ENCODE measurements at regions not wholly inside any gene's neighbourhood (a gene's known extent, or its start where the extent isn't known, plus 50 kb on each side); places are given as distances from the start of the nearest gene placed in this dataset.

- H3K4me3 ChIP-seq: no peak overlapping the region
- no peaks in the 10 kb centered on the region for H3K9me3 ChIP-seq
- intact Hi-C loops (cut with DNase I): no loop called here
- 71 to 77% (median 73%) methylated on average over 1 of the region's 1 CpG for WGBS, 3 donors
- peaks cover 0 to 8% (median 2%) of the 10 kb centered on the region in 3 donors for H3K27me3 ChIP-seq (ENCODE audit: insufficient read depth in 3 of 3, low read length in 2 of 3)
- no peaks in the 10 kb centered on the region for H3K36me3 ChIP-seq (ENCODE audit: insufficient read depth in 1 of 2, low read depth in 1 of 2)
- no peak for ATAC-seq
- H3K4me1 ChIP-seq: no peaks in the 10 kb centered on the region
- TF ChIP-seq CTCF (IDR thresholded peaks at IDR 0.05): no peak
- H3K27ac ChIP-seq: no peak overlapping the region
- no peak for DNase-seq
Observed at GRCh38 chr1:14494911-14495310, 103.6 kb upstream of the KAZN start.

- H3K27ac ChIP-seq: no peak overlapping the region
- DNase-seq: no peak
- TF ChIP-seq CTCF (IDR thresholded peaks at IDR 0.05): no peak
- intact Hi-C loops (cut with DNase I): no loop called here
- H3K4me3 ChIP-seq: no peak overlapping the region
- H3K4me1 ChIP-seq: no peaks in the 10 kb centered on the region
- peaks cover 0 to 9% (median 2%) of the 10 kb centered on the region in 3 donors for H3K27me3 ChIP-seq (ENCODE audit: insufficient read depth in 3 of 3, low read length in 2 of 3)
- no peak for ATAC-seq
- WGBS, 3 donors: 63 to 89% (median 85%) methylated on average over 1 of the region's 1 CpG
- H3K9me3 ChIP-seq: no peaks in the 10 kb centered on the region
- no peaks in the 10 kb centered on the region for H3K36me3 ChIP-seq (ENCODE audit: insufficient read depth in 1 of 2, low read depth in 1 of 2)
Observed at GRCh38 chr1:14495381-14495780, 103.1 kb upstream of the KAZN start.

GRCh38 chr1:14495996-14496395 is 102.5 kb upstream of the KAZN start:
- WGBS, 3 donors: 72 to 76% (median 72%) methylated on average over 3 of the region's 3 CpGs
- DNase-seq (no peak), ATAC-seq (no peak)
- H3K4me3 ChIP-seq: no peak overlapping the region
- H3K27ac ChIP-seq: no peak overlapping the region
- TF ChIP-seq CTCF (IDR thresholded peaks at IDR 0.05): no peak
- peaks cover 0 to 11% (median 2%) of the 10 kb centered on the region in 3 donors for H3K27me3 ChIP-seq (ENCODE audit: insufficient read depth in 3 of 3, low read length in 2 of 3)
- H3K9me3 ChIP-seq: no peaks in the 10 kb centered on the region
- no peaks in the 10 kb centered on the region for H3K36me3 ChIP-seq (ENCODE audit: insufficient read depth in 1 of 2, low read depth in 1 of 2)
- no peaks in the 10 kb centered on the region for H3K4me1 ChIP-seq
- intact Hi-C loops (cut with DNase I): no loop called here

GRCh38 chr1:14498839-14499238 is 99.6 kb upstream of the KAZN start:
- WGBS, 3 donors: 62 to 66% (median 66%) methylated on average over 5 to 6 of the region's 6 CpGs
- no peak overlapping the region for H3K4me3 ChIP-seq
- intact Hi-C loops (cut with DNase I): no loop called here
- ATAC-seq: no peak
- H3K27ac ChIP-seq: no peak overlapping the region
- H3K9me3 ChIP-seq: no peaks in the 10 kb centered on the region
- DNase-seq: no peak
- no peaks in the 10 kb centered on the region for H3K36me3 ChIP-seq (ENCODE audit: insufficient read depth in 1 of 2, low read depth in 1 of 2)
- no peak for TF ChIP-seq CTCF (IDR thresholded peaks at IDR 0.05)
- H3K4me1 ChIP-seq: no peaks in the 10 kb centered on the region
- H3K27me3 ChIP-seq (ENCODE audit: insufficient read depth in 3 of 3, low read length in 2 of 3): peaks cover 0 to 6% (median 2%) of the 10 kb centered on the region in 3 donors

- WGBS, 3 donors: 75 to 80% (median 75%) methylated on average over 9 of the region's 9 CpGs
- ATAC-seq (no peak), DNase-seq (no peak)
- no peaks in the 10 kb centered on the region for H3K36me3 ChIP-seq (ENCODE audit: insufficient read depth in 1 of 2, low read depth in 1 of 2)
- no peak overlapping the region for H3K4me3 ChIP-seq
- H3K27ac ChIP-seq: no peak overlapping the region
- H3K9me3 ChIP-seq: no peaks in the 10 kb centered on the region
- H3K27me3 ChIP-seq (ENCODE audit: insufficient read depth in 3 of 3, low read length in 2 of 3): peaks cover 0 to 3% (median 0%) of the 10 kb centered on the region in 3 donors
- H3K4me1 ChIP-seq: no peaks in the 10 kb centered on the region
- no peak for TF ChIP-seq CTCF (IDR thresholded peaks at IDR 0.05)
- intact Hi-C loops (cut with DNase I): no loop called here
Observed at GRCh38 chr1:14499312-14500040, 99.0 kb upstream of the KAZN start.

Data from psoas muscle (tissue), 7 donors.